Naive thymus-derived CD4-positive, alpha-beta T cell (primary cell): ENCODE measurements at regions not wholly inside any gene's neighbourhood (a gene's known extent, or its start where the extent isn't known, plus 50 kb on each side); places are given as distances from the start of the nearest gene placed in this dataset.
"Not testable (repeated sequence)": the region's sequence is repeated elsewhere in the genome, so short reads cannot be mapped to it uniquely, and the experiment has no call there.

ENCODE experiments used
- ATAC-seq: fragments of 150-1000 bp; cut with Tn5 transposase; 2 replicates; pipeline ENCODE4 v1.10.0; 2021; ENCODE audit warnings: mild to moderate bottlenecking, moderate library complexity
- CTCF ChIA-PET: fragments of 350-600 bp; sonication (Branson Sonifier 250); formaldehyde crosslinking; loops from one replicate; lab custom pipeline; 2021; ENCODE audit warnings: antibody characterized with exemption; lab: Charles Lee
- POLR2A ChIA-PET: fragments of 350-600 bp; sonication (Branson Sonifier 250); formaldehyde crosslinking; loops from one replicate; lab custom pipeline; 2021; ENCODE audit warnings: antibody characterized with exemption, inconsistent platforms; lab: Charles Lee
- DNase-seq, 9 donors: peaks; one replicate each; pipeline versions ENCODE4 v3.0.0 to v3.0.0-alpha.2; 2020 to 2022; ENCODE audit warnings: mixed read lengths in 1 of 9
- H3K27ac ChIP-seq: one replicate; pipeline ENCODE4 v1.7.0; 2013; ENCODE audit warnings: mild to moderate bottlenecking, low read depth, low read length, moderate library complexity
- H3K27me3 ChIP-seq, 2 donors: one replicate each; pipeline ENCODE4 v1.7.0; 2013; ENCODE audit warnings: low read length in 2 of 2, mild to moderate bottlenecking in 2 of 2, moderate library complexity in 2 of 2; ENCODE audit not compliant: control insufficient read depth in 2 of 2, insufficient read depth in 2 of 2
- H3K36me3 ChIP-seq, 3 experiments: 1 replicate in 2 of 3; 2 replicates in 1 of 3; pipeline ENCODE4 v1.7.0; 2013; ENCODE audit warnings: low read length in 3 of 3, mild to moderate bottlenecking in 3 of 3, moderate library complexity in 1 of 3; ENCODE audit not compliant: insufficient read depth in 3 of 3, control insufficient read depth in 2 of 3
- H3K4me1 ChIP-seq, 2 donors: one replicate each; pipeline ENCODE4 v1.7.0; 2013; ENCODE audit warnings: low read length in 2 of 2, mild to moderate bottlenecking in 2 of 2, moderate library complexity in 1 of 2; ENCODE audit not compliant: control insufficient read depth in 2 of 2, insufficient read depth in 2 of 2
- H3K4me3 ChIP-seq: 2 replicates; pipeline ENCODE4 v1.7.0; 2013; ENCODE audit warnings: mild to moderate bottlenecking, low read length
- H3K9me3 ChIP-seq, 3 experiments: 1 replicate in 2 of 3; 2 replicates in 1 of 3; pipeline ENCODE4 v1.7.0; 2013; ENCODE audit warnings: low read length in 3 of 3; ENCODE audit not compliant: control insufficient read depth in 2 of 3
- H3K27ac Mint-ChIP-seq, 9 donors: one replicate each; pipeline ENCODE4 v1.8.0; 2020 to 2022; ENCODE audit warnings: mixed read lengths in 9 of 9, mild to moderate bottlenecking in 8 of 9, moderate library complexity in 5 of 9, inconsistent platforms in 2 of 9
- H3K27me3 Mint-ChIP-seq, 5 donors: one replicate each; pipeline ENCODE4 v1.8.0; 2021 to 2022; ENCODE audit warnings: mixed read lengths in 5 of 5, mild to moderate bottlenecking in 1 of 5
- H3K36me3 Mint-ChIP-seq, 5 donors: one replicate each; pipeline ENCODE4 v1.8.0; 2020 to 2022; ENCODE audit warnings: mixed read lengths in 5 of 5, mild to moderate bottlenecking in 3 of 5, inconsistent platforms in 1 of 5
- H3K4me1 Mint-ChIP-seq, 7 donors: one replicate each; pipeline ENCODE4 v1.8.0; 2020 to 2022; ENCODE audit warnings: mixed read lengths in 7 of 7, mild to moderate bottlenecking in 3 of 7, inconsistent platforms in 1 of 7
- H3K4me3 Mint-ChIP-seq, 10 donors: one replicate each; pipeline ENCODE4 v1.8.0; 2020 to 2022; ENCODE audit warnings: mild to moderate bottlenecking in 10 of 10, mixed read lengths in 10 of 10, moderate library complexity in 6 of 10, inconsistent platforms in 2 of 10
- H3K9me3 Mint-ChIP-seq, 11 donors: one replicate each; pipeline ENCODE4 v1.8.0; 2020 to 2022; ENCODE audit warnings: mixed read lengths in 11 of 11, mild to moderate bottlenecking in 4 of 11, inconsistent platforms in 1 of 11, moderate library complexity in 1 of 11
- intact Hi-C, 2 donors: fragments of 100-400 bp; cut with micrococcal nuclease; formaldehyde crosslinking; loops; one replicate each; pipeline ENCODE4 v1.15.1; 2023

- Histone ChIP-seq H3K4me1 (no peaks in the 10 kb centered on the region), H3K36me3 (no peaks in the 10 kb centered on the region), H3K27ac (no peak overlapping the region), H3K4me3 (no peak overlapping the region), H3K27me3 (no peaks in the 10 kb centered on the region), H3K9me3 (no peaks in the 10 kb centered on the region)
- Mint-ChIP-seq H3K9me3 (no peaks in the 10 kb centered on the region), H3K27ac (no peak overlapping the region), H3K36me3 (no peaks in the 10 kb centered on the region), H3K4me1 (no peaks in the 10 kb centered on the region), H3K4me3 (no peak overlapping the region), H3K27me3 (peaks cover 0 to 5% (median 4%) of the 10 kb centered on the region in 5 donors)
- intact Hi-C loops = no loop called here
- ChIA-PET POLR2A (no interaction called here), CTCF (no interaction called here)
- no peak for ATAC-seq
- DNase-seq = no peak
Observed at GRCh38 chr2:53500181-53500580, 267.4 kb upstream of the CHAC2 start.

GRCh38 chr2:53498210-53498609, 269.4 kb upstream of the CHAC2 start:
- H3K36me3 ChIP-seq = no peaks in the 10 kb centered on the region
- Mint-ChIP-seq H3K4me1 (no peaks in the 10 kb centered on the region), H3K36me3 (no peaks in the 10 kb centered on the region), H3K27ac (no peak overlapping the region), H3K4me3 (no peak overlapping the region), H3K9me3 (no peaks in the 10 kb centered on the region), H3K27me3 (peaks cover 0 to 5% (median 0%) of the 10 kb centered on the region in 5 donors)
- H3K4me1 ChIP-seq = no peaks in the 10 kb centered on the region
- H3K9me3 ChIP-seq = no peaks in the 10 kb centered on the region
- CTCF ChIA-PET = no interaction called here
- H3K27ac ChIP-seq = no peak overlapping the region
- POLR2A ChIA-PET = no interaction called here
- ATAC-seq = no peak
- H3K27me3 ChIP-seq = no peaks in the 10 kb centered on the region
- intact Hi-C loops = no loop called here
- no peak for DNase-seq
- H3K4me3 ChIP-seq = no peak overlapping the region

GRCh38 chr2:53497020-53497419, 270.6 kb upstream of the CHAC2 start:
- H3K27me3 Mint-ChIP-seq = peaks cover 0 to 5% (median 1%) of the 10 kb centered on the region in 5 donors
- no peaks in the 10 kb centered on the region for H3K9me3 Mint-ChIP-seq
- H3K36me3 Mint-ChIP-seq = no peaks in the 10 kb centered on the region
- DNase-seq = no peak
- H3K27ac Mint-ChIP-seq = no peak overlapping the region
- POLR2A ChIA-PET = no interaction called here
- H3K4me3 Mint-ChIP-seq = no peak overlapping the region
- intact Hi-C loops = no loop called here
- H3K4me1 ChIP-seq = no peaks in the 10 kb centered on the region
- no peaks in the 10 kb centered on the region for H3K27me3 ChIP-seq
- H3K36me3 ChIP-seq = no peaks in the 10 kb centered on the region
- no peaks in the 10 kb centered on the region for H3K4me1 Mint-ChIP-seq
- no peak for ATAC-seq
- CTCF ChIA-PET = no interaction called here
- H3K27ac ChIP-seq = no peak overlapping the region
- no peaks in the 10 kb centered on the region for H3K9me3 ChIP-seq
- no peak overlapping the region for H3K4me3 ChIP-seq

- no peak overlapping the region for H3K27ac ChIP-seq
- no peaks in the 10 kb centered on the region for H3K9me3 ChIP-seq
- ChIA-PET POLR2A (no interaction called here), CTCF (no interaction called here)
- H3K4me1 ChIP-seq = no peaks in the 10 kb centered on the region
- Mint-ChIP-seq H3K27me3 (peaks cover 0 to 10% (median 0%) of the 10 kb centered on the region in 5 donors), H3K4me1 (no peaks in the 10 kb centered on the region), H3K36me3 (no peaks in the 10 kb centered on the region), H3K4me3 (no peak overlapping the region), H3K9me3 (peaks cover 0 to 1% (median 0%) of the 10 kb centered on the region in 11 donors), H3K27ac (no peak overlapping the region)
- intact Hi-C loops = no loop called here
- no peak overlapping the region for H3K4me3 ChIP-seq
- ATAC-seq (no peak), DNase-seq (no peak)
- H3K36me3 ChIP-seq = no peaks in the 10 kb centered on the region
- no peaks in the 10 kb centered on the region for H3K27me3 ChIP-seq
Observed at GRCh38 chr2:53493210-53493609, 274.4 kb upstream of the CHAC2 start.

GRCh38 chr2:53490659-53491058, 276.9 kb upstream of the CHAC2 start:
- Mint-ChIP-seq H3K27me3 (peaks cover 0 to 10% (median 0%) of the 10 kb centered on the region in 5 donors), H3K4me3 (no peak overlapping the region), H3K36me3 (no peaks in the 10 kb centered on the region), H3K27ac (no peak overlapping the region), H3K9me3 (peaks cover 0 to 1% (median 0%) of the 10 kb centered on the region in 11 donors), H3K4me1 (no peaks in the 10 kb centered on the region)
- Histone ChIP-seq H3K27ac (no peak overlapping the region), H3K4me3 (no peak overlapping the region), H3K4me1 (no peaks in the 10 kb centered on the region), H3K27me3 (no peaks in the 10 kb centered on the region), H3K9me3 (no peaks in the 10 kb centered on the region), H3K36me3 (no peaks in the 10 kb centered on the region)
- intact Hi-C loops = no loop called here
- POLR2A ChIA-PET = no interaction called here
- CTCF ChIA-PET = no interaction called here
- no peak for ATAC-seq
- no peak for DNase-seq

- H3K4me1 ChIP-seq, POLR2A ChIA-PET, H3K27me3 ChIP-seq, H3K9me3 ChIP-seq, intact Hi-C loops, H3K4me3 ChIP-seq, H3K27ac ChIP-seq, H3K36me3 Mint-ChIP-seq, DNase-seq, H3K27ac Mint-ChIP-seq, ATAC-seq, H3K4me1 Mint-ChIP-seq, H3K9me3 Mint-ChIP-seq, H3K4me3 Mint-ChIP-seq, H3K36me3 ChIP-seq: not testable (repeated sequence)
- CTCF ChIA-PET = interaction anchor here (0.7 kb wide), 1 partner anchor 1353 kb away, joined by 3 read pairs; no protein-coding TSS in a partner anchor
- peaks cover 0 to 10% (median 5%) of the 10 kb centered on the region in 5 donors for H3K27me3 Mint-ChIP-seq
Observed at GRCh38 chr2:53486185-53486899, 281.3 kb upstream of the CHAC2 start.
